BE2C (cell line): ENCODE measurements at regions not wholly inside any gene's neighbourhood (a gene's known extent, or its start where the extent isn't known, plus 50 kb on each side); places are given as distances from the start of the nearest gene placed in this dataset.

Experiments
- DNase-seq: peaks from one replicate; pipeline ENCODE4 v3.0.0-alpha.2; 2020
- H3K27me3 ChIP-seq: fragments of 250-450 bp; sonication (Bioruptor Pico); 2 replicates; pipeline ENCODE4 v1.5.1; 2020; ENCODE audit warnings: mild to moderate bottlenecking
- H3K36me3 ChIP-seq: fragments of 250-450 bp; sonication (Bioruptor Pico); 2 replicates; pipeline ENCODE4 v1.5.1; 2020; ENCODE audit warnings: mild to moderate bottlenecking
- H3K4me1 ChIP-seq: fragments of 250-450 bp; sonication (Bioruptor Pico); 2 replicates; pipeline ENCODE4 v1.5.1; 2020
- H3K4me3 ChIP-seq: 2 replicates; pipeline ENCODE4 v1.5.1; 2011; ENCODE audit warnings: low read depth, low read length
- H3K9me3 ChIP-seq: fragments of 250-450 bp; sonication (Bioruptor Pico); 2 replicates; pipeline ENCODE4 v1.5.1; 2020
- CTCF ChIP-seq: IDR thresholded peaks from 2 replicates; pipeline ENCODE4 v1.5.1; 2012; ENCODE audit warnings: mild to moderate bottlenecking, low read depth, low read length

- Histone ChIP-seq H3K36me3 (no peaks in the 10 kb centered on the region), H3K4me3 (no peak overlapping the region), H3K4me1 (no peaks in the 10 kb centered on the region), H3K27me3 (no peaks in the 10 kb centered on the region), H3K9me3 (no peaks in the 10 kb centered on the region)
- TF ChIP-seq CTCF: no peak
- DNase-seq: no peak
Measured at GRCh38 chr20:17108896-17109295, 117.9 kb upstream of the PCSK2 start.

- Histone ChIP-seq H3K36me3 (no peaks in the 10 kb centered on the region), H3K27me3 (no peaks in the 10 kb centered on the region), H3K4me1 (no peaks in the 10 kb centered on the region), H3K9me3 (no peaks in the 10 kb centered on the region), H3K4me3 (no peak overlapping the region)
- DNase-seq: no peak
- TF ChIP-seq CTCF: no peak
Measured at GRCh38 chr20:17109307-17109706, 117.5 kb upstream of the PCSK2 start.

GRCh38 chr20:17128206-17128605 is 98.6 kb upstream of the PCSK2 start:
- no peak for TF ChIP-seq CTCF
- Histone ChIP-seq H3K27me3 (no peaks in the 10 kb centered on the region), H3K9me3 (no peaks in the 10 kb centered on the region), H3K36me3 (no peaks in the 10 kb centered on the region), H3K4me1 (no peaks in the 10 kb centered on the region), H3K4me3 (no peak overlapping the region)
- DNase-seq: no peak

- Histone ChIP-seq H3K9me3 (no peaks in the 10 kb centered on the region), H3K27me3 (no peaks in the 10 kb centered on the region), H3K4me3 (no peak overlapping the region), H3K36me3 (no peaks in the 10 kb centered on the region), H3K4me1 (no peaks in the 10 kb centered on the region)
- no peak for TF ChIP-seq CTCF
- DNase-seq: no peak
Measured at GRCh38 chr20:17129089-17129488, 97.8 kb upstream of the PCSK2 start.

- DNase-seq: no peak
Measured at GRCh38 chr20:17137692-17138091, 89.1 kb upstream of the PCSK2 start.

GRCh38 chr20:17138237-17138636 is 88.6 kb upstream of the PCSK2 start:
- H3K4me1 ChIP-seq: no peaks in the 10 kb centered on the region
- H3K9me3 ChIP-seq: no peaks in the 10 kb centered on the region
- no peak for TF ChIP-seq CTCF
- H3K27me3 ChIP-seq: no peaks in the 10 kb centered on the region
- DNase-seq: no peak
- H3K36me3 ChIP-seq: no peaks in the 10 kb centered on the region
- no peak overlapping the region for H3K4me3 ChIP-seq

More at GRCh38 chr20:17137692-17138091, 89.1 kb upstream of the PCSK2 start:
- no peaks in the 10 kb centered on the region for H3K36me3 ChIP-seq
- no peaks in the 10 kb centered on the region for H3K4me1 ChIP-seq
- no peaks in the 10 kb centered on the region for H3K27me3 ChIP-seq
- TF ChIP-seq CTCF: no peak
- H3K4me3 ChIP-seq: no peak overlapping the region
- H3K9me3 ChIP-seq: no peaks in the 10 kb centered on the region
